Esophagus squamous epithelium (tissue), 5 donors: ENCODE measurements at regions not wholly inside any gene's neighbourhood (a gene's known extent, or its start where the extent isn't known, plus 50 kb on each side); places are given as distances from the start of the nearest gene placed in this dataset.

Experiments used
- DNase-seq: peaks from one replicate; lab custom pipeline; 2025; lab: John Stamatoyannopoulos, UW
- H3K27ac ChIP-seq, 4 donors: fragments of 200-600 bp; sonication (generic); one replicate each; pipeline ENCODE4 v1.5.1; 2016 to 2019; ENCODE audit warnings: mild to moderate bottlenecking in 1 of 4
- H3K27me3 ChIP-seq, 4 donors: fragments of 200-600 bp; sonication (generic); 1 replicate in 3 of 4; 2 replicates in 1 of 4; pipeline versions ENCODE4 v1.5.1 to v1.6.0; 2017 to 2021; ENCODE audit warnings: antibody characterized with exemption in 1 of 4
- H3K36me3 ChIP-seq, 3 donors: fragments of 200-600 bp; sonication (generic); one replicate each; pipeline ENCODE4 v1.5.1; 2016 to 2019
- H3K4me1 ChIP-seq, 3 donors: fragments of 200-600 bp; sonication (generic); one replicate each; pipeline ENCODE4 v1.5.1; 2017 to 2019
- H3K4me3 ChIP-seq, 4 donors: fragments of 200-600 bp; sonication (generic); 1 replicate in 3 of 4; 2 replicates in 1 of 4; pipeline ENCODE4 v1.5.1; 2016 to 2019; ENCODE audit warnings: mild to moderate bottlenecking in 2 of 4, moderate library complexity in 1 of 4
- H3K9me3 ChIP-seq, 3 donors: fragments of 200-600 bp; sonication (generic); one replicate each; pipeline ENCODE4 v1.5.1; 2016 to 2019
- CTCF ChIP-seq, 6 experiments: fragments of 450-650 bp in 4 of 6; fragments of 200-600 bp in 2 of 6; sonication (generic) in 2 of 6; IDR thresholded peaks; one replicate each; pipeline ENCODE4 v1.5.1; 2016 to 2019; ENCODE audit warnings: antibody characterized with exemption in 6 of 6, mild to moderate bottlenecking in 4 of 6, moderate library complexity in 4 of 6
- POLR2A ChIP-seq, 4 donors: fragments of 450-650 bp; IDR thresholded peaks; one replicate each; pipeline ENCODE4 v1.6.1; 2017; ENCODE audit warnings: antibody characterized with exemption in 4 of 4, mild to moderate bottlenecking in 4 of 4, moderate library complexity in 3 of 4
- WGBS, 2 donors: methylation state at CpG; one replicate each; pipeline ENCODE4 v1.1.5; 2018; 5-methylcytosine and 5-hydroxymethylcytosine counted together
- intact Hi-C: fragments of 100-400 bp; cut with DNase I; formaldehyde crosslinking; loops from one replicate; pipeline ENCODE4 v1.15.0; 2022
- donor health status: DM: yes; HTN: yes; CAD: no.

- no peak overlapping the region for H3K27ac ChIP-seq
- DNase-seq, result no peak
- no peak overlapping the region for H3K4me3 ChIP-seq
- TF ChIP-seq POLR2A (IDR thresholded peaks at IDR 0.05), result no peak
- WGBS, 2 donors, result 61 to 64% methylated on average over 7 of the region's 7 CpGs
- H3K4me1 ChIP-seq, result peaks cover 0 to 10% (median 3%) of the 10 kb centered on the region in 3 donors
- H3K27me3 ChIP-seq, result no peaks in the 10 kb centered on the region
- no peaks in the 10 kb centered on the region for H3K9me3 ChIP-seq
- no peaks in the 10 kb centered on the region for H3K36me3 ChIP-seq
- intact Hi-C loops, result no loop called here
Observed at GRCh38 chr5:17143335-17143734, 74.1 kb upstream of the BASP1 start.

GRCh38 chr5:17146280-17146841 is 71.1 kb upstream of the BASP1 start:
- Histone ChIP-seq H3K36me3 (no peaks in the 10 kb centered on the region), H3K9me3 (no peaks in the 10 kb centered on the region), H3K4me3 (no peak overlapping the region), H3K27ac (no peak overlapping the region), H3K4me1 (peaks cover 0 to 10% (median 3%) of the 10 kb centered on the region in 3 donors), H3K27me3 (no peaks in the 10 kb centered on the region)
- no peak for TF ChIP-seq CTCF (IDR thresholded peaks at IDR 0.05)
- no peak for TF ChIP-seq POLR2A (IDR thresholded peaks at IDR 0.05)
- DNase-seq, result no peak
- WGBS, 2 donors, result 84 to 87% methylated on average over 5 of the region's 5 CpGs
- intact Hi-C loops, result no loop called here

- intact Hi-C loops, result no loop called here
- TF ChIP-seq POLR2A (IDR thresholded peaks at IDR 0.05) (no peak), CTCF (IDR thresholded peaks at IDR 0.05) (no peak)
Observed at GRCh38 chr5:17147170-17147569, 70.3 kb upstream of the BASP1 start.

GRCh38 chr5:17147617-17148016 is 69.8 kb upstream of the BASP1 start:
- Histone ChIP-seq H3K9me3 (no peaks in the 10 kb centered on the region), H3K27ac (no peak overlapping the region), H3K36me3 (no peaks in the 10 kb centered on the region), H3K4me1 (peaks cover 0 to 10% (median 3%) of the 10 kb centered on the region in 3 donors), H3K27me3 (no peaks in the 10 kb centered on the region), H3K4me3 (no peak overlapping the region)
- DNase-seq, result no peak
- TF ChIP-seq CTCF (IDR thresholded peaks at IDR 0.05) (no peak), POLR2A (IDR thresholded peaks at IDR 0.05) (no peak)
- 83 to 91% methylated on average over 5 to 6 of the region's 6 CpGs for WGBS, 2 donors
- intact Hi-C loops, result no loop called here

More at GRCh38 chr5:17147170-17147569, 70.3 kb upstream of the BASP1 start:
- no peak for DNase-seq
- peaks cover 0 to 10% (median 3%) of the 10 kb centered on the region in 3 donors for H3K4me1 ChIP-seq
- H3K27ac ChIP-seq, result no peak overlapping the region
- no peak overlapping the region for H3K4me3 ChIP-seq
- no peaks in the 10 kb centered on the region for H3K36me3 ChIP-seq
- H3K27me3 ChIP-seq, result no peaks in the 10 kb centered on the region
- 89 to 97% methylated on average over 9 of the region's 9 CpGs for WGBS, 2 donors
- H3K9me3 ChIP-seq, result no peaks in the 10 kb centered on the region

GRCh38 chr5:17148481-17148880 is 69.0 kb upstream of the BASP1 start:
- no peak for DNase-seq
- Histone ChIP-seq H3K27ac (no peak overlapping the region), H3K27me3 (no peaks in the 10 kb centered on the region), H3K9me3 (no peaks in the 10 kb centered on the region), H3K36me3 (no peaks in the 10 kb centered on the region), H3K4me1 (peaks cover 0 to 10% (median 3%) of the 10 kb centered on the region in 3 donors), H3K4me3 (no peak overlapping the region)
- no peak for TF ChIP-seq POLR2A (IDR thresholded peaks at IDR 0.05)
- no peak for TF ChIP-seq CTCF (IDR thresholded peaks at IDR 0.05)
- intact Hi-C loops, result no loop called here
- WGBS, 2 donors, result 74 to 91% methylated on average over 1 of the region's 1 CpG

GRCh38 chr5:17149786-17150185 is 67.6 kb upstream of the BASP1 start:
- H3K4me1 ChIP-seq, result peaks cover 0 to 19% (median 3%) of the 10 kb centered on the region in 3 donors
- intact Hi-C loops, result no loop called here
- DNase-seq, result no peak

More at GRCh38 chr5:17149786-17150185, 67.6 kb upstream of the BASP1 start:
- Histone ChIP-seq H3K4me3 (no peak overlapping the region), H3K27ac (no peak overlapping the region), H3K27me3 (no peaks in the 10 kb centered on the region), H3K36me3 (no peaks in the 10 kb centered on the region), H3K9me3 (no peaks in the 10 kb centered on the region)
- TF ChIP-seq POLR2A (IDR thresholded peaks at IDR 0.05), result no peak
- TF ChIP-seq CTCF (IDR thresholded peaks at IDR 0.05), result no peak
